Stomach smooth muscle (tissue), 2 donors: ENCODE measurements at regions not wholly inside any gene's neighbourhood (a gene's known extent, or its start where the extent isn't known, plus 50 kb on each side); places are given as distances from the start of the nearest gene placed in this dataset.

ENCODE experiments used
- H3K27ac ChIP-seq: one replicate; pipeline ENCODE4 v1.7.0; 2013; ENCODE audit warnings: mild to moderate bottlenecking, low read length, inconsistent platforms
- H3K27me3 ChIP-seq, 2 donors: one replicate each; pipeline ENCODE4 v1.7.0; 2013; ENCODE audit warnings: low read length in 2 of 2; ENCODE audit not compliant: insufficient read depth in 2 of 2, control insufficient read depth in 1 of 2
- H3K36me3 ChIP-seq, 2 donors: one replicate each; pipeline ENCODE4 v1.7.0; 2013; ENCODE audit warnings: low read length in 2 of 2; ENCODE audit not compliant: control insufficient read depth in 2 of 2, insufficient read depth in 2 of 2
- H3K4me1 ChIP-seq: one replicate; pipeline ENCODE4 v1.7.0; 2013; ENCODE audit warnings: low read length; ENCODE audit not compliant: control insufficient read depth, insufficient read depth
- H3K4me3 ChIP-seq, 2 donors: one replicate each; pipeline ENCODE4 v1.7.0; 2013; ENCODE audit warnings: low read length in 2 of 2
- H3K9ac ChIP-seq, 2 donors: one replicate each; pipeline ENCODE4 v1.7.0; 2013; ENCODE audit warnings: low read length in 2 of 2, mild to moderate bottlenecking in 1 of 2
- H3K9me3 ChIP-seq, 2 donors: one replicate each; pipeline ENCODE4 v1.7.0; 2013; ENCODE audit warnings: low read length in 2 of 2; ENCODE audit not compliant: control insufficient read depth in 2 of 2
- donor health status: healthy.
- donor health status: Pancreatic carcinoma.

DNA sequence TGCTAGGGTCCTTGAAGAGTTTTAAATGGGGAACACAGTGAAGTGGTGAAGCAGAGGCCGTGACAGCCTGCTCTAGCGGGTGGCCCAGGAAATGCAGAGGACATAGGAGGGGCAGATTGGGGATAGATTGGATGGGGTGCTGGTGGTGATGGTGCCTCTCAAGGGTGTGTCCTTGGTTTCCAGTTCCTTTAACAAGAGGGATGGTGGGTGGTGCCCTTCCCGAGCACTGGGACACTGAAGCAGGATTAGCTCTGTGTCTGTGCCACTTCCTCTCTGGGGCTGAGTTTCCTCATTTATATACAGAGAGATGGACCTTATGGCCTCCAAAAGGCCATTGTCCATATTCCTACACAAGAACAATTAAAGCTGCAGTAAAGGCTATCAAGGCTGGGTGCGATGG, 285.5 kb downstream of the TCF7L2 start:
- Histone ChIP-seq H3K4me3 (no peak overlapping the region), H3K27me3 (no peaks in the 10 kb centered on the region), H3K9ac (no peak overlapping the region), H3K4me1 (no peaks in the 10 kb centered on the region), H3K9me3 (no peaks in the 10 kb centered on the region), H3K27ac (no peak overlapping the region), H3K36me3 (no peaks in the 10 kb centered on the region)

DNA sequence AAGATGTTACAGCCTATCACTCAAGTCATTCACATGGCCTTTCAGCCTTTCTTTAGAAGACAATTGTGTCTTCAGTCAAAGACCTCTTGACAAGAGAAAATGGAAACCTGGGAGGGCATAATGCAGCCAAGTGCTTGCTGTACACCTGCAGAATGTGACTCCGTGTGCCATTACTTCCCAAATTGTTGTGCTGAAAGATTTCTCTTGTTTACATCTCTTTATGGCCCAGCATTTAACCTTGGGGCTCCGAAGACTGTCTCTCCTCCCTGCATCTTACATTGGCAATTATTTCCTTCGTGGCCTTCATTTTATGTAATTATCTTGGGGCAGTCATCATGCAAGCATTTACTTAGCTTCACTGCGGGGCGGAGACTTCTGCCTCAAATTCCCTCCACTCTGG, 287.0 kb downstream of the TCF7L2 start:
- H3K4me3 ChIP-seq, result no peak overlapping the region
- H3K4me1 ChIP-seq, result no peaks in the 10 kb centered on the region
- no peak overlapping the region for H3K9ac ChIP-seq
- H3K27me3 ChIP-seq, result no peaks in the 10 kb centered on the region
- no peaks in the 10 kb centered on the region for H3K9me3 ChIP-seq
- no peak overlapping the region for H3K27ac ChIP-seq
- H3K36me3 ChIP-seq, result no peaks in the 10 kb centered on the region

- Histone ChIP-seq H3K4me1 (no peaks in the 10 kb centered on the region), H3K9me3 (no peaks in the 10 kb centered on the region), H3K36me3 (no peaks in the 10 kb centered on the region), H3K27ac (no peak overlapping the region), H3K4me3 (no peak overlapping the region), H3K9ac (no peak overlapping the region), H3K27me3 (peaks cover 0 to 3% of the 10 kb centered on the region in 2 donors)
Measured at GRCh38 chr10:113239566-113240350, 289.7 kb downstream of the TCF7L2 start.

DNA sequence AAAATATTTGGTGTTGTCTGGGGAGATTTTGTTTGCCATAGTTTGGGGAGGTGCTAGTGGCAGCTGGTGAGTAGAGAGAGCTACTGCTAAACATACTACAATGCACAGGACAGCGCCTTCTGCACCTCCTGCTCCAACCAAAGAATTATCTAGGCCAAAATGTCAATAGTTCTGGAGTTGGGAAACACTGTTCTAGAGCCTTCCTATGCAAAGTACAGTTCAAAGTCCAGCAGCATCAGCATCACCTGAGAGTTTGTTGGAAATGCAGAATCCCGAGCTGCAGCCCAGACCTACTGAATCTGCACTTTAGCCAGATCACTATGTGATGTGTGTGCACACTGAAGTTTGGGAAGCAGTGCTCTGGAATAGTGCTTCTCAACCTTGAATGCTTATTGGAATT, 290.7 kb downstream of the TCF7L2 start:
- Histone ChIP-seq H3K4me3 (no peak overlapping the region), H3K36me3 (no peaks in the 10 kb centered on the region), H3K9ac (no peak overlapping the region), H3K9me3 (no peaks in the 10 kb centered on the region), H3K27me3 (peaks cover 0 to 3% of the 10 kb centered on the region in 2 donors), H3K27ac (no peak overlapping the region), H3K4me1 (no peaks in the 10 kb centered on the region)

DNA sequence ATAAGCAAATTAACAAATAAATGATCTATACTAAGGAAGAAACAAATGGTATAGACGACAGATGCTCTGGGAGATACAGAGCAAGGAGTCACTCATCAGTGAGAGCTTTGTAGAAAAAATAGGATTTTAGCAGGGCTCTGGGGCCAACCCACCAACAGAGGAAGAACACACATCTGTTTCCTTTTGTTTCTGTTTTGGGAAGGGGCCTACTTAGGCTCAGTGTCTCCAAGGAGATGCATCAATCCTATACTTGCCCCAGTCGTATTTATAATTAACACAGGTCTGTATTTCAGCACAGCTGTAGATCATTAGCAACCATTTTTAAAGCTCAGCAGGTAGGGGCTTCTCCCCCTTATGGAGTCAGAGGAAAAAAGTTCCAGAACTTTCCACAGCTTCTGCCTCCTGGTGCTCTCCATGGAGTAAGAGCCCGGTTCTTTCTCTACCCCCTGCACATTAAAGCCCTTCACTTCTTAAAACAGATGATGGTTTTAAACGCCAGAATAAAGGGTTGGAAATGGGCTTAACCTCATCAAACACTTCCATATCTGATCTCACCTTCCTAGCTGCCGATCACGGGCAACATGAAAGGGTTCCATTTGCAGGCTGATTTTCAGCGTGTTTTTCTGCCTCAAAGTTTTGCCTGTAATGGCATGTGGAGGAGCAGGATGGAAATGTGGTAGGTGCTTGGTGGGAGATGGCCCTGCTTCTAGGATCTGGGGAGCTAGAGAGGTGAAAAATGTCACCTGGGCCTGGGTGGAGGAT, 291.7 kb downstream of the TCF7L2 start:
- Histone ChIP-seq H3K27ac (no peak overlapping the region), H3K9me3 (no peaks in the 10 kb centered on the region), H3K36me3 (no peaks in the 10 kb centered on the region), H3K9ac (no peak overlapping the region), H3K4me3 (no peak overlapping the region), H3K27me3 (peaks cover 0 to 3% of the 10 kb centered on the region in 2 donors), H3K4me1 (no peaks in the 10 kb centered on the region)

GRCh38 chr10:113243311-113243710, 293.3 kb downstream of the TCF7L2 start:
- no peaks in the 10 kb centered on the region for H3K36me3 ChIP-seq
- H3K27ac ChIP-seq, result no peak overlapping the region
- peaks cover 0 to 3% of the 10 kb centered on the region in 2 donors for H3K27me3 ChIP-seq
- H3K9ac ChIP-seq, result no peak overlapping the region
- no peak overlapping the region for H3K4me3 ChIP-seq
- H3K9me3 ChIP-seq, result no peaks in the 10 kb centered on the region
- H3K4me1 ChIP-seq, result no peaks in the 10 kb centered on the region

DNA sequence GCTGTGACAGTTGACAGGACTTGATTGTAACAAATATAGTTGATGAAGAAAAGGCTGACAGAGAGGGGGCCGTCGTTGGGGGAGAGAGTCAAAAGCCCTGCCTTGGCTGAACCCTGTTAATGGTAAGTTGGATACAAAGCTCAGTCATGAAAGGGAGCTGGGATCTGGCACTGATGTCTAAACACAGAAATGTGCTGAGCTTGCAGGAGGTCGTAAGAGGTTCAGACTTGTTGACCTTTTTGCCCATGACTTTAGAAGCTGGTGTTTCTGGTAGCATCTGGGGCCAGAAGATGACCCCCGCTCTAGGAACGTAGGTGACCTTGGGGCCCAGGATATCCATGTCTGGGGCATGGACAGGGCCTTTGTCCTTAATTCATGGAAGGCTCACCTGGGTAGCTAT, 294.7 kb downstream of the TCF7L2 start:
- H3K36me3 ChIP-seq, result no peaks in the 10 kb centered on the region
- no peak overlapping the region for H3K4me3 ChIP-seq
- no peaks in the 10 kb centered on the region for H3K4me1 ChIP-seq
- peaks cover 0 to 3% of the 10 kb centered on the region in 2 donors for H3K27me3 ChIP-seq
- H3K27ac ChIP-seq, result no peak overlapping the region
- no peak overlapping the region for H3K9ac ChIP-seq
- no peaks in the 10 kb centered on the region for H3K9me3 ChIP-seq

DNA sequence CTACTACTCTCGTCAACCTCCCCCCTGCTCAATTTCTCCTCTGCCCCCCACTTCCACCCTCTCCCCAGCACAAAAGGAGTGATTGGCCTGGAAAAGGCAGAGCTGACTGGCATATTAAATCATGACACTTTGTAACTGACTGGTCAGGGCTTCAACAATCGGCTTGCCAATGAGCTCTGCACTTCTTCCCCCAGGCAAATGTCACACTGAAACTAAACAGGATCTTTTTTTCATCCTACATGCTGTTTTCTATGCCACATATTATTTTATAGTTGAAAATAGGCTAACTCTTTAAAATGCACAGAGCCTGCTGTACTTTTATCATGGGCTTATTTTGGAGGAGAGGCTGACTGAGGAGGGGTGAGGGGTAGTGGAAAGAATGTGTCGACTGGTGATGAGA, 295.2 kb downstream of the TCF7L2 start:
- Histone ChIP-seq H3K9me3 (no peaks in the 10 kb centered on the region), H3K4me1 (no peaks in the 10 kb centered on the region), H3K27me3 (peaks cover 0 to 3% of the 10 kb centered on the region in 2 donors), H3K36me3 (no peaks in the 10 kb centered on the region), H3K4me3 (no peak overlapping the region), H3K9ac (no peak overlapping the region), H3K27ac (no peak overlapping the region)

- Histone ChIP-seq H3K9ac (no peak overlapping the region), H3K4me1 (no peaks in the 10 kb centered on the region), H3K27ac (no peak overlapping the region), H3K9me3 (no peaks in the 10 kb centered on the region), H3K36me3 (no peaks in the 10 kb centered on the region), H3K4me3 (no peak overlapping the region), H3K27me3 (peaks cover 0 to 3% of the 10 kb centered on the region in 2 donors)
Measured at GRCh38 chr10:113247050-113247449, 297.0 kb downstream of the TCF7L2 start.

DNA sequence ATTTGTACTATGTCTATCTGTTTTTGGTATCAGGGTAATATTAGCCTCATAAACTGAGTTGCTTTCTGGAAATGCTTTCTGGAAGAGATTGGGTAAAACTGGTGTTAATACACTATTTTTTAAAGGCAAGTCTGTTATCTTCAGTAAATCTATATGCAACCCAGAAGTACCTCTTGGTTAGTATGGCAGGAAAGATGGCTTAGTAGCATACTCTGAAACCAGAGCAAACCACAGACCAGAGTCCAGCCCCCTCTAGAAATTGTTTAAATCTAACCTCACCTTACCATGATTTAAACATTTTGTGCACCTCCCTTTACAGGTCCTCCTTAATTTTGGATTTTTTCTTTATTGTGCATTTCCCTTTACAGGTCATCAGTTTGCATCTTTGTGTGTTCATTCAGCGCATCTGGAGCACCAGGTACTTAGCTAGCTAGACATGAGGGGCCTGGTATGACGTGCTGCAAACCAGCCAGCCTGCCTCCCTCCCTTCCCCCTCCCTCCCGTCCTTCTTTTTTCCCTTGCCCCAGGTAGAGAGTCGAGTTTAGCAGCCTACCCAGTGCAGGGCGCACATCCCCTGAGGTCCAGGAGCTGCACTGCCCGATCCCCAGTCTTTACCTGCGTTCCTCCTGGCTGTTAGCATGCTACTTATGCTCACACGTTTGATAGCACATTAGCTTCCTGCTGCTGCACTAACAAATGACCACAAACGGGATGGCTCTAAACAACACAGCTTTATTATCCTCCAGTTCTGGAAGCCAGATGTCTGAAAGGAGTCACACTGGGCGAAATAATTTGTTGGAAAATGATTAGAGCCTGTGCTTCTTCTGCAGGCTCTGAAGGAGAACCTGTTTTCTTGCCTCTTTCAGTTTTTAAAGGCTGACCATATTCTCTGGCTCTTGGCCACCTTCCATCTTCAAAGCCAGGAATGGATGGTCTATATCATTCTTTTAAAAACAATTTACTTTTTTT, 299.9 kb upstream of the HABP2 start:
- no peaks in the 10 kb centered on the region for H3K36me3 ChIP-seq
- no peaks in the 10 kb centered on the region for H3K27me3 ChIP-seq

More for the DNA sequence above, 299.9 kb upstream of the HABP2 start:
- Histone ChIP-seq H3K9me3 (no peaks in the 10 kb centered on the region), H3K4me3 (no peak overlapping the region), H3K27ac (no peak overlapping the region), H3K4me1 (no peaks in the 10 kb centered on the region), H3K9ac (no peak overlapping the region)
